Smooth muscle cell (in vitro differentiated cells): ENCODE measurements at regions not wholly inside any gene's neighbourhood (a gene's known extent, or its start where the extent isn't known, plus 50 kb on each side); places are given as distances from the start of the nearest gene placed in this dataset.

Experiments
- DNase-seq: peaks from one replicate; lab custom pipeline; 2025; ENCODE audit not compliant: unreplicated experiment; lab: John Stamatoyannopoulos, UW
- H2AFZ ChIP-seq: fragments of 200-600 bp; sonication (generic); 2 replicates; pipeline ENCODE4 v1.6.0; 2016; ENCODE audit warnings: antibody characterized with exemption, low read depth, mild to moderate bottlenecking
- H3F3A ChIP-seq: fragments of 200-600 bp; sonication (generic); 2 replicates; pipeline ENCODE4 v1.6.0; 2017; ENCODE audit warnings: antibody characterized with exemption, low read depth
- H3K27ac ChIP-seq: fragments of 200-600 bp; sonication (generic); 2 replicates; pipeline ENCODE4 v1.5.1; 2016; ENCODE audit warnings: low read depth, mild to moderate bottlenecking
- H3K27me3 ChIP-seq: fragments of 200-600 bp; sonication (generic); 2 replicates; pipeline ENCODE4 v1.6.1; 2016; ENCODE audit warnings: low read depth, mild to moderate bottlenecking
- H3K36me3 ChIP-seq: fragments of 200-600 bp; sonication (generic); 2 replicates; pipeline ENCODE4 v1.5.1; 2016; ENCODE audit warnings: low read depth
- H3K4me1 ChIP-seq: fragments of 200-600 bp; sonication (generic); 2 replicates; pipeline ENCODE4 v1.5.1; 2016; ENCODE audit warnings: low read depth
- H3K4me2 ChIP-seq: fragments of 200-600 bp; sonication (generic); 2 replicates; pipeline ENCODE4 v1.6.0; 2016; ENCODE audit warnings: mild to moderate bottlenecking
- H3K4me3 ChIP-seq: fragments of 200-600 bp; sonication (generic); 2 replicates; pipeline ENCODE4 v1.5.1; 2016; ENCODE audit warnings: mild to moderate bottlenecking
- H3K79me2 ChIP-seq: fragments of 200-600 bp; sonication (generic); 2 replicates; pipeline ENCODE4 v1.6.0; 2016; ENCODE audit warnings: low read depth, mild to moderate bottlenecking
- H3K9ac ChIP-seq: fragments of 200-600 bp; sonication (generic); 2 replicates; pipeline ENCODE4 v1.6.0; 2016; ENCODE audit warnings: low read depth
- H3K9me3 ChIP-seq: fragments of 200-600 bp; sonication (generic); replicated peaks from 2 replicates; pipeline ENCODE4 v1.5.1; 2016; ENCODE audit warnings: low read depth
- H4K20me1 ChIP-seq: fragments of 200-600 bp; sonication (generic); 2 replicates; pipeline ENCODE4 v1.6.0; 2016; ENCODE audit warnings: low read depth
- CTCF ChIP-seq: fragments of 200-600 bp; sonication (generic); IDR thresholded peaks from 2 replicates; pipeline ENCODE4 v1.5.1; 2017; ENCODE audit warnings: borderline replicate concordance, mild to moderate bottlenecking, antibody characterized with exemption; ENCODE audit not compliant: insufficient read depth, poor library complexity, severe bottlenecking
- WGBS: methylation state at CpG from one replicate; pipeline ENCODE4 v1.1.7; 2016; ENCODE audit warnings: low lambda C conversion rate; 5-methylcytosine and 5-hydroxymethylcytosine counted together

DNA sequence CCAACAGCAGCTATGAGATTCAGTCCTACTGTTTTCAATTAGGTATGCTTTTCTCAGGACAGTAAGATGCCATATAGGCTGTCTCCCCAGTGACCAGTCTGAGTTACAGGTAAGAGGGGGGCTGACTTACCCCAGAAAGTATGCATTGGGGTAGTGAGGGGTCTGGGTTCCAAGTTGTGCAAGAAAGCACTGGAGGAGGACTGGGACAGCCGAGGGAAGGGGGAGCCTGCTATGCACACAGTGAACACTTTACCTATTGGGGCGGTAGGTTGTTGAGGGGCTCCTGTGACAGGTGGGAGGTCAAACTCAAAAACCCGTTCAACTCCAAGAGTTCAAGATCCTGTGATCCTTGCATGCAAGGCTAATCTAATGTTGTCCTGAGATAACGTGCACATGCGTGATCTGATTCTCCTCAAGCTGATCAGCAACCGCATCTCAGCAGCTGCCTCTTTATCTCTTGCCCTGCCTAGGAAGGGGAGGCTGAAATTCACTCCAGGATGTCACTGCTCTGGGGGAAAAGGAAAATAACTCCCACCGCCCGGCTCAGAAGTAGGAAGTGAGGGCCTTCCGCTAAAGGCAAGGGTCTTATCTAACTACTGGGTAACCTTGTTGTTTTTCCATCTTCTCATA lies 108.8 kb upstream of the KIT start:
- H2AFZ ChIP-seq, result no peak overlapping the region
- DNase-seq, result no peak
- H3K27ac ChIP-seq, result no peak overlapping the region
- no peak overlapping the region for H3K4me2 ChIP-seq
- no peaks in the 10 kb centered on the region for H3K36me3 ChIP-seq
- no peaks in the 10 kb centered on the region for H3K4me1 ChIP-seq
- H4K20me1 ChIP-seq, result no peaks in the 10 kb centered on the region
- WGBS, result 85% methylated on average over 9 of the region's 9 CpGs
- no peaks in the 10 kb centered on the region for H3K79me2 ChIP-seq
- no peak overlapping the region for H3K4me3 ChIP-seq
- H3K9ac ChIP-seq, result no peak overlapping the region
- TF ChIP-seq CTCF, result no peak
- no peaks in the 10 kb centered on the region for H3F3A ChIP-seq
- no peaks in the 10 kb centered on the region for H3K27me3 ChIP-seq
- no peaks in the 10 kb centered on the region for H3K9me3 ChIP-seq

GRCh38 chr4:54550395-54551171 lies 107.2 kb upstream of the KIT start:
- Histone ChIP-seq H3F3A (no peaks in the 10 kb centered on the region), H3K4me2 (no peak overlapping the region), H3K9me3 (no peaks in the 10 kb centered on the region), H3K4me1 (no peaks in the 10 kb centered on the region), H3K9ac (no peak overlapping the region), H2AFZ (no peak overlapping the region), H3K36me3 (no peaks in the 10 kb centered on the region), H4K20me1 (no peaks in the 10 kb centered on the region), H3K27me3 (no peaks in the 10 kb centered on the region), H3K27ac (no peak overlapping the region), H3K79me2 (no peaks in the 10 kb centered on the region), H3K4me3 (no peak overlapping the region)
- TF ChIP-seq CTCF, result no peak
- no peak for DNase-seq
- WGBS, result 42% methylated on average over 8 of the region's 8 CpGs

DNA sequence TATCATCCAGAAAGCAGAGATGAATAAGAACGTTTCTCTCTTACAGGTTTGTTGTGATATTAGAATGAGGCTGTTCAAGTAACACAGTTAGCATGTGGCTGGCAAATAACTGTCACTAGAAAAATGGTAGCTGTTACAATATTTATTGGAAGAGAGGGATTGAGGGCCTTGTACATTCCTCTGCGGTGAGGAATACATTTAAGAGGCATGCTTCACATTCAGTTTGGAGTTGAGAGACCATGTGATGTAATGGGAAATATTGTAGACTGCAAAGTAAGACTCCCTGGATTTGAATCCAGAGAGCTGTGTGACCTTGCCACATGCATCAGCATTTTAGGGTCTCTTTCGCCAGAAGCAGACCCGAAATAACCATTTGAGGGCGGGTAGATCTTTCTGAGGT lies 104.8 kb upstream of the KIT start:
- no peak for TF ChIP-seq CTCF

More for the DNA sequence above, 104.8 kb upstream of the KIT start:
- 66% methylated on average over 5 of the region's 5 CpGs for WGBS
- no peaks in the 10 kb centered on the region for H3K36me3 ChIP-seq
- H3K27ac ChIP-seq, result no peak overlapping the region
- no peaks in the 10 kb centered on the region for H3K79me2 ChIP-seq
- H3K4me3 ChIP-seq, result no peak overlapping the region
- DNase-seq, result no peak
- no peak overlapping the region for H3K9ac ChIP-seq
- no peaks in the 10 kb centered on the region for H3F3A ChIP-seq
- H4K20me1 ChIP-seq, result no peaks in the 10 kb centered on the region
- H3K4me1 ChIP-seq, result no peaks in the 10 kb centered on the region
- no peaks in the 10 kb centered on the region for H3K27me3 ChIP-seq
- no peak overlapping the region for H2AFZ ChIP-seq
- H3K9me3 ChIP-seq, result no peaks in the 10 kb centered on the region
- H3K4me2 ChIP-seq, result no peak overlapping the region
